RPMI7951 (cell line): ENCODE measurements at regions not wholly inside any gene's neighbourhood (a gene's known extent, or its start where the extent isn't known, plus 50 kb on each side); places are given as distances from the start of the nearest gene placed in this dataset.
"Not testable (repeated sequence)": the region's sequence is repeated elsewhere in the genome, so short reads cannot be mapped to it uniquely, and the experiment has no call there.

ENCODE experiments used
- DNase-seq: peaks from one replicate; pipeline ENCODE4 v3.0.0-alpha.2; 2012; ENCODE audit warnings: low read depth

GRCh38 chr6:112649853-112650252 is 302.7 kb downstream of the RFPL4B start:
- no peak for DNase-seq

DNA sequence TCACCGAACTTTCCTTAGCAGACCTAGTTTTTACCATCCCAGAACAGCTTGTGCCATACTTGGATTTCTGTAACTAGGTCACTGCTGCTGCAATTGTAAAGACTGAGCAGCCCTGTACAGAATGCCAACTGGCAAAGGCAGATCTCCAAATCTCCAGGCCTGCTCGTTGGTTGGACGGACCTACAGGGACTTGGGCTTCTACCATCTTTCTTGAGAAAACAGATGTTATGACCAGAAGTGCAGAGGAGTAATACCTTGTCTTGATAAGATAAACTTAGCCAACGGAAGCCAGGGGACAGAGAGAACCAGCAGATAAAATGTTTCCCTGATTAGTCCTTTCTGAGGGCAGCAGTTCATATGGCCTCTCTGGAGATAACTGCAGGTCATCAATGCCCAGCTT is 304.1 kb downstream of the RFPL4B start:
- DNase-seq, result no peak

DNA sequence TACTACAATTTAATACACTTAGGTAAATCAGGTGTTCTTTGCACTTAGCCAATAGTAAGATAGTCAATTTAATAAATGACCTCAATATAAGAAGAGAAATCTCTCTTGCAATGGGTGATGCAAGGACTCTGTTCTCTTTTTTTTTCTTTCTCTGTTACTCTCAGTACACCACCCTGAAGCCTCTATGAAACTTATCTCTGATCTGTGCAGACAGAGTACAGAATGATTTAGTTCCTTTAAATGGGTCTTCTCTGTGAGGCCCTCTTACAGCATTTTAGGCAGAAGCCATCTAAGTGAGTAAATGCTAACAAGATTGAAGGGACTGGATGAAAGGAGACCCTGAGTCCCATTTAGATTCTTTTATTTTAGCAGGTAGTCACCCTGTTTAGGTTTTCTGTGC is 312.8 kb downstream of the RFPL4B start:
- no peak for DNase-seq

DNA sequence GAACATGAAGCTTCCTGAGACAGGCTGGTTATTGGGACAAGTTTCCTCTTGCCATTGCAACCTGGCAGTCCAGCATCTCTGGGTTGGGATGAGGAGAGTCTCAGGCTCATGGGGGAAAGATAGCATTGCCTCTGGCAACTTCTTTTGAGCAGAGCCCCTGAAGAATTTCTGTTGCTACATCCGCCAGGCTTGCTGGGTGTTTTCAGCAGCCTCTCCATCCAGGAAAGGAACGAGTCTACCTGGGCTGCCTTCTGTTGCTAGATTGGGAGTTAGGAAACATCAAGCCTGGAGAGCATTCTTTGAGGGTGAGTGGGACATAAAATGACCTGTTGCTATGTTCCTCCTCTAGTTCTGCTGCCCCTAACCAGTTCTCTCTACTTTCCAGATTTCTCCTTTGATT is 313.5 kb downstream of the RFPL4B start:
- no peak for DNase-seq

GRCh38 chr6:112663698-112664097 is 316.6 kb downstream of the RFPL4B start:
- DNase-seq, result peak; percentile 26

GRCh38 chr6:112665114-112665513 is 318.0 kb downstream of the RFPL4B start:
- DNase-seq, result no peak

GRCh38 chr6:112665815-112666214 is 318.7 kb downstream of the RFPL4B start:
- peak; percentile 35 for DNase-seq

- DNase-seq, result no peak
These were observed 320.3 kb downstream of the RFPL4B start for GRCh38 chr6:112667427-112667826.

- no peak for DNase-seq
These were observed 333.0 kb downstream of the RFPL4B start for GRCh38 chr6:112680091-112680490.

DNA sequence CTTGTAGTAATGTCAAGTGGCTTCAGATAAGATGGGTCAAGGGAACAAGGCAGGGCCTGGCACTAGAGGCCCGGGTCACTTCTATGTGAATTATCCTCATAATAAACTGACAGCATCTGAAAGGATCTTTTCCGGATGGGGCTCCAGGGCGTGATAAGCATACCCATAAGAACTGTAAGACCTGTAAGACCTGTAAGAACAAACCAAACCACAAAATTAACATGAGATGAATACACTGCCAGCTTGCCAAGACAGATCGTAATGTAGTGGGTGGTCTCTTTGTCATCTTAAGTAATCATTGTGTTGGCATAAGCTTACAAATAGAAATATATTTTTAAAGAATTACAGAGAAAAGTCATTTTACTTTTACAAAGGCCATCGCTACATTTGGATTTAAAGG is 334.9 kb downstream of the RFPL4B start:
- no peak for DNase-seq

DNA sequence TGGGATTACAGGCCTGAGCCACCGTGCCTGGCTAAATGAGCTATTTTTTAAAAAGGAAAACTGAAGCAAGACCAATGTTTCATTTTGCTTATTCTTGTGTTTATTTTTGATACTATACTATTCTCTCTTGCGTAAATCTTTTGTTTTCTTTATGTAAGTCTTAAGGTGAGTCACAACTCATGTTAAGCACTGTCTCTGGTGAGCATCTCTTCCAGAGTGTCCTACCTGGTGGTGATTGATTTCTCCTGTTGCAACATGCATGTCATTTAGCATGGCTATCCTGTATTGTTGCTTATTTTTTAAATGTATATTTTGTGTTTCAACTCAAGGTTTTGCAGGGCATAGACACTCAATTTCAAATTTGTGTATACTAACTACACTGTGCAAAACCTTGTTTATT is 336.0 kb downstream of the RFPL4B start:
- DNase-seq, result no peak

GRCh38 chr6:112683926-112684325 is 336.8 kb downstream of the RFPL4B start:
- peak; percentile 36 for DNase-seq

DNA sequence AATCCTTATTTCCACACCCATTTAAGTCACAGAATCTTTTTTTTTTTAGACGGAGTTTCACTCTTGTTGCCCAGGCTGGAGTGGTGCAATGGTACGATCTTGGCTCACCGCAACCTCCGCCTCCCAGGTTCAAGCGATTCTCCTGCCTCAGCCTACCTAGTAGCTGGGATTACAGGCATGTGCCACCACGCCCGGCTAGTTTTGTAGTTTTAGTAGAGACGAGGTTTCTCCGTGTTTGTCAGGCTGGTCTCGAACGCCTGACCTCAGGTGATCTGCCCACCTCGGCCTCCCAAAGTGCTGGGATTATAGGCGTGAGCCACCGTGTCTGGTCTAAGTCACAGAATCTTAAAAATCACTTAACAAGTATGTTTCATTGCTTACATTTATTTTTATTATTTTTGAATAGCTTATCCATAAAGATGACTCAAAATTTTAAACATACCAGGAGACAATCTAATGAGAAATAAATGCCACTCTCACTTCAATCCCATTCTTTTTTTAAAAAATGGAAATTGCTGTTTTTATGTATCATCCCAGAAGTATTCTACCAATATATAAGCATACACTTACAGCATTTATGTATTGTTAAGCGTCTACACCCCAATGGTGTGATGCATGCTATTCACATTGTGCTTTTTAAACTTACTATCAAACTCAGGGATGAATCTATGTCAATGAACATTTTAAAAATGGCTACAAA is 338.5 kb downstream of the RFPL4B start:
- DNase-seq, result not testable (repeated sequence)

- DNase-seq, result peak; percentile 14
These were observed 341.5 kb downstream of the RFPL4B start for GRCh38 chr6:112688487-112689165.

GRCh38 chr6:112689183-112689858 is 342.2 kb downstream of the RFPL4B start:
- not testable (repeated sequence) for DNase-seq

DNA sequence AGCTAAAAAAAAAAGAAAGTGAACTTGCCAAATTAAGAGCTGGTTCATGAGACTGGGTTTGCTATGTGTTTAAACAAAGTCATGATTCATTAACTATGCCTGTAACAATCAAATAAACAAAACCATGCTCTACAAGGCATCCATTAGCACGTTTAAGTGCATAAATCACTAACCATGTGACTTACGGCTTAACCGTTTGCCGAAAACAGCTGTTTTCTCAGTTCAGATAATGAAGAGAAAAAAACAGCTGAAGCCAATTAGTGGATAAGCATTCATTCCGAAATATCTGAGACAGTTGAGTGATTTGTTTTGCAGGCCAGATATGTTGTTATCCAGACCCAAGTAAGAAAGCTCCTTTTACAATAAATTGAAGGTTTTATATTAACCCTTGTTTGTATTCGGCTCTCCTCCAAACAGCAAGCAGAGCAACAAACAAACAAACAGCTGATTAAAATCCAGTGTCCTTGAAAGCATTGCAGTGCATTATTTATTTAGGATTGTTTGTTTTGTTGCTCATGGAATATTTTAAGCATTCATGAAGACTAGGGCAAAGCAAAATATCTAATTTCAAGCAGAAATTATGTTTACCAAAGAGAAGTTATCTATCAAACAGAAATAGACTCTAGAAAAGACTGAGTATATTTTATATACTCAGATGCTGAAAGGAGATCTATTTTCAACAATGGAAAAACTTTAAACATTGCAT is 343.5 kb downstream of the RFPL4B start:
- peak; percentile 58 for DNase-seq

DNA sequence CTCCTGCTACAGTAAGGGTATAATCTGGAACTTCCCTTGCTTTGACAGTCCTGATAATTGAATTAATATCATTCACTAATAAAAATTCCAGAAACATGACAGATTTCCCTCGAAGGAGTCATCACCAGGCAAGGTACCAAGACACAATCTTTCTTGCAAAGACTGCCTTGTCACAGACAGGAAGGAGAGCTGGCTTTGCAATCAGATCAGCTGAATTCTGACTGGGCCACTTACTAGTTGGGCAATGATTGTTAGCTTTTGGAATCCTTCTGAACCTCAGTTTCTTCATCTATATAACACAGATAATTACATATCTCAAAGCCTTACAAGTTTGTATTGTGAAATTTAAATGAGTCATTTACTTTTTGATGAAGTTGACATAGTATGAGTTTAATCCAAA is 344.2 kb downstream of the RFPL4B start:
- DNase-seq, result peak; percentile 69

- no peak for DNase-seq
These were observed 347.9 kb downstream of the RFPL4B start for GRCh38 chr6:112695001-112695400.

- no peak for DNase-seq
These were observed 350.1 kb downstream of the RFPL4B start for GRCh38 chr6:112697265-112697664.

GRCh38 chr6:112701201-112701600 is 354.1 kb downstream of the RFPL4B start:
- DNase-seq, result peak; percentile 58

DNA sequence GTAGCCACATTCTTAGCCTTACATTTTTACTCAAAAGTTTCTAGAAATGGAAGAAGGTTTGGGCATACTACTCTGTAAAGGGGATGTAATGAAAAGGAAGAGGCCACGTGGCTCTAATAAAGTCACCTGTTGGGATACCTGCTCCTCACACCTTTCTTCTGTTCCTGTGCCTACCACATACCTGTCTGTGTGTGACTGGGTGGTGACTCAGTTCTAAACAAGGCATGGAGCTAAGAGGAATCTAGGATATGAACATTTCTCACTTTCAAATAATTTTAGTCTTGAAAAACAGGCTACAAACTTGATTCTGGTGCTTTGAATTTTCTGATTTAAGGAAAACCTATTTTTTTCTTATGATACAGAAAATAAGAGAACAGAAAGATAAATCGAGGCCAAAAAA is 363.6 kb downstream of the RFPL4B start:
- DNase-seq, result no peak

GRCh38 chr6:112713402-112713801 is 366.3 kb downstream of the RFPL4B start:
- no peak for DNase-seq
